ENCODE measurements at regions not wholly inside any gene's neighbourhood (a gene's known extent, or its start where the extent isn't known, plus 50 kb on each side); places are given as distances from the start of the nearest gene placed in this dataset.

DNA sequence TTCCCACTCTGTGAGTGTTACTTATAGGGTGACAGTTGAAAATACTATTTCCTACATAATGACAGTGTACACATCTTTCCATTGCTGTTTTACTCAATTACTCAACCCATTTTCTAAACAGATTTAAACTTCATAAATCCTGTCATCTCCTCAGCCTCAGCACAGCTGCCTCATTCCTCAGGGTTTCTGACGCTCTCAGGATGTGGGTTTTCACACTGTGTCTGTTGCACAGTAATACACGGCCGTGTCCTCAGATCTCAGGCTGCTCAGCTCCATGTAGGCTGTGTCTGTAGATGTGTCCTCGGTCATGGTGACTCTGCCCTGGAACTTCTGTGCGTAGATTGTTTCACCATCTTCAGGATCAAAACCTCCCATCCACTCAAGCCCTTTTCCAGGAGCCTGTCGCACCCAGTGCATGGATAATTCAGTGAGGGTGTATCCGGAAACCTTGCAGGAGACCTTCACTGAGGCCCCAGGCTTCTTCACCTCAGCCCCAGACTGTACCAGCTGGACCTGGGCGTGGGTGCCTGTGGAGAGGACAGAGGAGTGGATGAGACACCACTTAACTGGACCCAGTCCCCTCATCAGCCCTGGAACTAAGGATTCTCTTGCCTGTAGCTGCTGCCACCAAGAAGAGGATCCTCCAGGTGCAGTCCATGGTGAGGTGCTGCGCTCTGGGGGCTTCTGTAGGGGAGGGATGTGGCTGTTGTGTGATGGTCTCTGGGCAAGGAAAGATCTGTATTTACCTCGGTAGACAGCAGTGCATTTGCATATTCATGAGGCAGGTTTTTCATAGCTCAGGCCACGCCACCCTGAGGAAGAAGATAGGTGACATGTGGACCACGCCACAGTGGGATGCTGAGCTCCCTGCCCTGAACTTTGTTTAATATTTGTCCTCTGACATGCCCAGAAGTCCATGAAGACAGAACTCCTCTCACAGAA lies 750.2 kb downstream of the TMEM121 start:
- no peak overlapping the region for H3K27ac ChIP-seq (ENCODE audit: low read depth in 1 of 2, low read length in 1 of 2)
- H3K4me1 ChIP-seq (ENCODE audit: control insufficient read depth in 5 of 5, insufficient read depth in 5 of 5, low read length in 5 of 5), result peaks cover 0 to 1% (median 0%) of the 10 kb centered on the region in 5 donors
- no peak overlapping the region for H3K9ac ChIP-seq (ENCODE audit: insufficient read depth in 1 of 2, low read length in 2 of 2)
- 47 to 54% methylated on average over 12 of the region's 12 CpGs for WGBS, 2 donors
- no peak for ATAC-seq (ENCODE audit: insufficient read depth, low FRiP score)
- DNase-seq, result no peak
- TF ChIP-seq, protein P1, sequence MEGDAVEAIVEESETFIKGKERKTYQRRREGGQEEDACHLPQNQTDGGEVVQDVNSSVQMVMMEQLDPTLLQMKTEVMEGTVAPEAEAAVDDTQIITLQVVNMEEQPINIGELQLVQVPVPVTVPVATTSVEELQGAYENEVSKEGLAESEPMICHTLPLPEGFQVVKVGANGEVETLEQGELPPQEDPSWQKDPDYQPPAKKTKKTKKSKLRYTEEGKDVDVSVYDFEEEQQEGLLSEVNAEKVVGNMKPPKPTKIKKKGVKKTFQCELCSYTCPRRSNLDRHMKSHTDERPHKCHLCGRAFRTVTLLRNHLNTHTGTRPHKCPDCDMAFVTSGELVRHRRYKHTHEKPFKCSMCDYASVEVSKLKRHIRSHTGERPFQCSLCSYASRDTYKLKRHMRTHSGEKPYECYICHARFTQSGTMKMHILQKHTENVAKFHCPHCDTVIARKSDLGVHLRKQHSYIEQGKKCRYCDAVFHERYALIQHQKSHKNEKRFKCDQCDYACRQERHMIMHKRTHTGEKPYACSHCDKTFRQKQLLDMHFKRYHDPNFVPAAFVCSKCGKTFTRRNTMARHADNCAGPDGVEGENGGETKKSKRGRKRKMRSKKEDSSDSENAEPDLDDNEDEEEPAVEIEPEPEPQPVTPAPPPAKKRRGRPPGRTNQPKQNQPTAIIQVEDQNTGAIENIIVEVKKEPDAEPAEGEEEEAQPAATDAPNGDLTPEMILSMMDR (IDR thresholded peaks at IDR 0.05; ENCODE audit: control extremely low read depth, extremely low read depth), result no peak
- H3K27me3 ChIP-seq (ENCODE audit: control insufficient read depth in 3 of 3, insufficient read depth in 3 of 3, low read length in 2 of 3), result peaks cover 0 to 5% (median 0%) of the 10 kb centered on the region in 3 donors
- H3K36me3 ChIP-seq (ENCODE audit: control insufficient read depth in 4 of 4, insufficient read depth in 4 of 4, low read length in 4 of 4), result no peaks in the 10 kb centered on the region
- no peak overlapping the region for H3K4me3 ChIP-seq
- peaks cover 0 to 6% (median 0%) of the 10 kb centered on the region in 4 donors for H3K9me3 ChIP-seq (ENCODE audit: control insufficient read depth in 4 of 4, insufficient read depth in 3 of 4, low read length in 3 of 4)

DNA sequence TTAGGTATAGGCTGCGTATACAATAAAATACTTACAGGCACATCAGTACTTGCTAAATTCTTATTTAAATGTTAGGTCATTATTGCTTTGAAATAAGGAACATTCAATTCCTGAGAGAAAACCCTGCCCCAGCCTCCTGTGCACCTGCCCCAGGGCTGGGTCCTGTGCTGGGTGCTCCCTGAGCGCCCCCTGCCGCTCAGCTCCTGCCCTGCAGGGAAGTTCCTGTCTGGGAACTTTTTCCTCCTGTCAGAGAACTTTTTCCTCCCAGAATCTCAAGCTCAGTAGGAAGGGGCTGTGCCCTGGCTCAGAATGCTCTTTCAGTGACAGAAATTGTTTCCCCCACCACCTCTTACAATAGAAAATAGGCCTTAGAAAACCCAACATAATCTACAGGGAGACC lies 751.1 kb downstream of the TMEM121 start:
- no peak overlapping the region for H3K4me3 ChIP-seq
- no peak for ATAC-seq (ENCODE audit: insufficient read depth, low FRiP score)
- no peak overlapping the region for H3K9ac ChIP-seq (ENCODE audit: insufficient read depth in 1 of 2, low read length in 2 of 2)
- peaks cover 0 to 5% (median 0%) of the 10 kb centered on the region in 3 donors for H3K27me3 ChIP-seq (ENCODE audit: control insufficient read depth in 3 of 3, insufficient read depth in 3 of 3, low read length in 2 of 3)
- no peaks in the 10 kb centered on the region for H3K36me3 ChIP-seq (ENCODE audit: control insufficient read depth in 4 of 4, insufficient read depth in 4 of 4, low read length in 4 of 4)
- H3K9me3 ChIP-seq (ENCODE audit: control insufficient read depth in 4 of 4, insufficient read depth in 3 of 4, low read length in 3 of 4), result peaks cover 0 to 6% (median 0%) of the 10 kb centered on the region in 4 donors
- DNase-seq, result no peak
- peaks cover 0 to 1% (median 0%) of the 10 kb centered on the region in 5 donors for H3K4me1 ChIP-seq (ENCODE audit: control insufficient read depth in 5 of 5, insufficient read depth in 5 of 5, low read length in 5 of 5)
- TF ChIP-seq, protein P1 (IDR thresholded peaks at IDR 0.05; ENCODE audit: control extremely low read depth, extremely low read depth), result no peak
- H3K27ac ChIP-seq (ENCODE audit: low read depth in 1 of 2, low read length in 1 of 2), result no peak overlapping the region
- WGBS, 2 donors, result 32 to 33% methylated on average over 3 of the region's 3 CpGs

DNA sequence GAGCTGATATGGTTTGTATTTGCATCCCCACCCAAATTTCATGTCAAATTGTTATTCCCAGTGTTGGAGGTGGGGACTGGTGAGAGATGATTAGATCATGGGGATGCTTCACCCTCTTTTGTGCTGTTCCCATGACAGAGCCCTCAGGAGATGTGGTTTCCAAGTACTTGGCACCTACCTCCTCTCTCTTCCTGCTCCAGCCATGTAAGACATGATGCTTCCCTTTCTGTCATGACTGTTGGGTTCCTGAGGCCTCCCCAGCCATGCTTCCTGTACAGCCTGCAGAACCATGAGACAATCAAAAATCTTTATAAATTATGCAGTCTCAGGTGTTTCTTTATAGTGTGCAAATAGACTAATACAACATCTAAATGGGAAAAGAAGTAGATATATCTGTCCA lies 754.5 kb downstream of the TMEM121 start:
- TF ChIP-seq, protein P1 (IDR thresholded peaks at IDR 0.05; ENCODE audit: control extremely low read depth, extremely low read depth), result no peak
- Histone ChIP-seq H3K4me1 (ENCODE audit: control insufficient read depth in 5 of 5, insufficient read depth in 5 of 5, low read length in 5 of 5) (peaks cover 0 to 1% (median 0%) of the 10 kb centered on the region in 5 donors), H3K4me3 (no peak overlapping the region), H3K9ac (ENCODE audit: insufficient read depth in 1 of 2, low read length in 2 of 2) (no peak overlapping the region), H3K27me3 (ENCODE audit: control insufficient read depth in 3 of 3, insufficient read depth in 3 of 3, low read length in 2 of 3) (no peaks in the 10 kb centered on the region), H3K27ac (ENCODE audit: low read depth in 1 of 2, low read length in 1 of 2) (no peak overlapping the region), H3K9me3 (ENCODE audit: control insufficient read depth in 4 of 4, insufficient read depth in 3 of 4, low read length in 3 of 4) (peaks cover 0 to 13% (median 0%) of the 10 kb centered on the region in 4 donors), H3K36me3 (ENCODE audit: control insufficient read depth in 4 of 4, insufficient read depth in 4 of 4, low read length in 4 of 4) (no peaks in the 10 kb centered on the region)
- DNase-seq, result no peak
- no peak for ATAC-seq (ENCODE audit: insufficient read depth, low FRiP score)
